Cardiac muscle cell (in vitro differentiated cells and primary cell): ENCODE measurements at regions not wholly inside any gene's neighbourhood (a gene's known extent, or its start where the extent isn't known, plus 50 kb on each side); places are given as distances from the start of the nearest gene placed in this dataset.

Experiments used
- DNase-seq, 2 donors: peaks; one replicate each; pipeline versions ENCODE4 v3.0.0 to v3.0.0-alpha.2; 2010 to 2017; ENCODE audit warnings: low read depth in 1 of 2, low spot score in 1 of 2
- H3K27ac ChIP-seq: fragments of 200-600 bp; sonication (generic); 2 replicates; pipeline ENCODE4 v1.5.1; 2016
- H3K27me3 ChIP-seq: fragments of 200-600 bp; sonication (generic); 2 replicates; pipeline ENCODE4 v1.6.0; 2016; ENCODE audit warnings: control low read depth
- H3K36me3 ChIP-seq: fragments of 200-600 bp; sonication (generic); 2 replicates; pipeline ENCODE4 v1.5.1; 2016; ENCODE audit warnings: control low read depth
- H3K4me1 ChIP-seq: fragments of 200-600 bp; sonication (generic); 2 replicates; pipeline ENCODE4 v1.8.1; 2017; ENCODE audit warnings: low read depth, mild to moderate bottlenecking, mixed run types
- H3K4me3 ChIP-seq: fragments of 200-600 bp; sonication (generic); 2 replicates; pipeline ENCODE4 v1.5.1; 2016; ENCODE audit warnings: mild to moderate bottlenecking
- H3K9me3 ChIP-seq: fragments of 200-600 bp; sonication (generic); 2 replicates; pipeline ENCODE4 v1.5.1; 2017; ENCODE audit warnings: low read depth, mild to moderate bottlenecking, control low read depth
- TF ChIP-seq, protein P1 (sequence below): IDR thresholded peaks from 2 replicates; pipeline ENCODE4 v1.5.1; 2012; ENCODE audit warnings: low read depth, mild to moderate bottlenecking, low read length

DNA sequence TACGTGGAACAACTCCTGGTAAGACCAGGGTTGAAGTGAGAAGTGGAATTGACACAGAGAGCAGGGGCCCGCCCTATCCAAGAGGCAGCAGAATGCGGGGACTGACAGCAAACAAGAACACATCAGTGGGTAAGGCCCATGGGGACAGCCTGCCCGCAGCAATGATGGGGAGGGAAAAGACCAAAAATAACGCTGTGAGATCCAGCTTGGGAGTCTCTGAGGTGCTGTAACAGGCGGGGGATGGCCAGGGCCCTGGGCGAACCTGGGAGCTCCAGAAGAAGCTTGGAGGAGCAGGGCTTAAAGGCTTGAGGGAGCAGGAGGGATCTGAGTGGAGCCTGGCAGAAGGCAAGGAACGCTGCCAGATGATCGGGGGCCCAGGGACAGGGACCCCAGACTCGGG lies 173.4 kb downstream of the TMEM200C start:
- H3K27me3 ChIP-seq = no peaks in the 10 kb centered on the region

DNA sequence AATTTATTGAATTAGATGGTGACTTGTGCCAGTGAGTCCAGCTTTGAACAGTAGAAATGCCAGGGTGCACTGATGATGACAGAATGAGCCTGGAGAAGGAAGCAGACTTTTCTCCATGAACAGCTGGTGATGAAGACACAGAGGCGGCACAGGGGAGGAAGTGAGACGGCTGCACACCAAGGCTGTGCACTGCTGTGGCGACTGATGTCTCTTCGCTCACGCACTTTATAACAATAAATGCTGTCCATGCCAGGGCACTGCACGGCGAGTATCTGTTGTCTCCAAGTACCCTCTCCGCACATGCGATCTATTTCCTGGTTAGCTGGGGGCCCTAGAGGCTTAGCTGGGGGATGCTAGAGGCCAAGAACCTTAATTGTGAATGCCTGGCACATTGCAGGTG lies 175.2 kb downstream of the TMEM200C start:
- TF ChIP-seq, protein P1, sequence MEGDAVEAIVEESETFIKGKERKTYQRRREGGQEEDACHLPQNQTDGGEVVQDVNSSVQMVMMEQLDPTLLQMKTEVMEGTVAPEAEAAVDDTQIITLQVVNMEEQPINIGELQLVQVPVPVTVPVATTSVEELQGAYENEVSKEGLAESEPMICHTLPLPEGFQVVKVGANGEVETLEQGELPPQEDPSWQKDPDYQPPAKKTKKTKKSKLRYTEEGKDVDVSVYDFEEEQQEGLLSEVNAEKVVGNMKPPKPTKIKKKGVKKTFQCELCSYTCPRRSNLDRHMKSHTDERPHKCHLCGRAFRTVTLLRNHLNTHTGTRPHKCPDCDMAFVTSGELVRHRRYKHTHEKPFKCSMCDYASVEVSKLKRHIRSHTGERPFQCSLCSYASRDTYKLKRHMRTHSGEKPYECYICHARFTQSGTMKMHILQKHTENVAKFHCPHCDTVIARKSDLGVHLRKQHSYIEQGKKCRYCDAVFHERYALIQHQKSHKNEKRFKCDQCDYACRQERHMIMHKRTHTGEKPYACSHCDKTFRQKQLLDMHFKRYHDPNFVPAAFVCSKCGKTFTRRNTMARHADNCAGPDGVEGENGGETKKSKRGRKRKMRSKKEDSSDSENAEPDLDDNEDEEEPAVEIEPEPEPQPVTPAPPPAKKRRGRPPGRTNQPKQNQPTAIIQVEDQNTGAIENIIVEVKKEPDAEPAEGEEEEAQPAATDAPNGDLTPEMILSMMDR = no peak
- Histone ChIP-seq H3K27ac (no peak overlapping the region), H3K36me3 (no peaks in the 10 kb centered on the region), H3K9me3 (no peaks in the 10 kb centered on the region), H3K4me3 (no peak overlapping the region), H3K27me3 (no peaks in the 10 kb centered on the region), H3K4me1 (no peaks in the 10 kb centered on the region)
- no peak for DNase-seq

More for the DNA sequence above, 173.4 kb downstream of the TMEM200C start:
- Histone ChIP-seq H3K9me3 (no peaks in the 10 kb centered on the region), H3K4me1 (no peaks in the 10 kb centered on the region), H3K36me3 (no peaks in the 10 kb centered on the region), H3K4me3 (no peak overlapping the region), H3K27ac (no peak overlapping the region)
- TF ChIP-seq, protein P1 = no peak
- no peak for DNase-seq

DNA sequence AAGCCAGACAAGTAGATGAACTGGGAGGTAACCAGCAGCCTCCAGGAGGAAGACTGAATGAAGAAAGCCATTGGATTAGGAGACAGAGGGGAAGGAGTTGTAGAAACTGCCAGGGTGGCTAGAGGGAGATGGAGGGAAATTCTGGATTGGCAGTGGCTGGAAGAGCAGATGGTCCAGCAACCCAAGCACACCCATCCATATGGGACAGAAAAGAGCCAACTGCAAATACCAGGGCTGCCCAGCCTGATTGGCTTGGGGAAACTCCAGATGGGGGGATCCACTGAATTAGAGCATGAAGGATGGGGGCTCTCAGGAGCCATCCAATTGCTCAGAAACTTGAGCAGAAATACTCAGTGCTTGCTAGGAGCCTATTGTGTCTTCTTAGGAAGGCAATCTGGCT lies 173.5 kb upstream of the EPB41L3 start:
- H3K27me3 ChIP-seq = no peaks in the 10 kb centered on the region
- no peaks in the 10 kb centered on the region for H3K9me3 ChIP-seq
- no peak for DNase-seq
- TF ChIP-seq, protein P1 = no peak
- no peak overlapping the region for H3K27ac ChIP-seq
- H3K36me3 ChIP-seq = no peaks in the 10 kb centered on the region
- no peaks in the 10 kb centered on the region for H3K4me1 ChIP-seq
- no peak overlapping the region for H3K4me3 ChIP-seq

DNA sequence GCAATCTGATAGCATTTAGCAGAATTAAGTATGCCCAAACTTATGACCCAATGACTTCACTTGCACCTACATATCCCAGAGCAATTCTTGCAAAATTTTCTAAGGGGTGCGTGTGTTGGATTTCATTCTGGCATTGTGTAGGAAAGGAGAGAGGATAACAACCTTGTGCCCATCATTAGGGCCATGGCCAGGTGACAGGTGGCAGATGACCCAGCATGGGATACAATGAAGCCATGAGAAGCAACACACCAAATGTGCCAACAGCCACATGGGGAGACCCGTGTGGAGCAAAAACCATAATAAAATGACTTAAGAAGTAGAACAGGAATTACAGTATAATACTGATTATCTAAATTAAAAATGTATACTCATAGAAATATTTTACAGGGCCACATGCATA lies 166.9 kb upstream of the EPB41L3 start:
- Histone ChIP-seq H3K4me3 (no peak overlapping the region), H3K36me3 (no peaks in the 10 kb centered on the region), H3K27me3 (no peaks in the 10 kb centered on the region), H3K4me1 (peaks cover 4% of the 10 kb centered on the region), H3K27ac (no peak overlapping the region), H3K9me3 (no peaks in the 10 kb centered on the region)
- DNase-seq = no peak
- TF ChIP-seq, protein P1 = no peak

DNA sequence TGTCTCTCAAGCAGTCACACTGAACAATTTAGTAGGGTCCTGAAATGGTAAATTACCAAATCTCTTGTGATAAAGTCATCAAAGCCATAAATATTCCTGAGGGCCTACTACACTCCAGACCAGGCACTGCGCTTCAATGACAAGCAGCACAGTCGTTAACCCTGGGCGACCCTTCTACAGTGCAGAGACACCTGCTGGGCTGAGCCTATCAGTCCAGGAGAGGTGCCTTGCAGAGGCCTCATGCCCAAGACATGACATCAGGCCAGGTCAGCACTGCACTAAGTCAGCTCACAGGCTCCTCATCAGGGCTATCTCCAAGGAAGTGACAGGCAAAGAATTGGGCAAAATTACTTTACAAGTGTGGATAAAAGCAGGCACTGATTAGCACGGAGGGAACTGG lies 166.4 kb upstream of the EPB41L3 start:
- TF ChIP-seq, protein P1 = no peak
- Histone ChIP-seq H3K9me3 (no peaks in the 10 kb centered on the region), H3K36me3 (no peaks in the 10 kb centered on the region), H3K27me3 (no peaks in the 10 kb centered on the region), H3K4me1 (peaks cover 4% of the 10 kb centered on the region), H3K27ac (no peak overlapping the region), H3K4me3 (no peak overlapping the region)
- DNase-seq = no peak
